ENCODE measurements at regions not wholly inside any gene's neighbourhood (a gene's known extent, or its start where the extent isn't known, plus 50 kb on each side); places are given as distances from the start of the nearest gene placed in this dataset.

DNA sequence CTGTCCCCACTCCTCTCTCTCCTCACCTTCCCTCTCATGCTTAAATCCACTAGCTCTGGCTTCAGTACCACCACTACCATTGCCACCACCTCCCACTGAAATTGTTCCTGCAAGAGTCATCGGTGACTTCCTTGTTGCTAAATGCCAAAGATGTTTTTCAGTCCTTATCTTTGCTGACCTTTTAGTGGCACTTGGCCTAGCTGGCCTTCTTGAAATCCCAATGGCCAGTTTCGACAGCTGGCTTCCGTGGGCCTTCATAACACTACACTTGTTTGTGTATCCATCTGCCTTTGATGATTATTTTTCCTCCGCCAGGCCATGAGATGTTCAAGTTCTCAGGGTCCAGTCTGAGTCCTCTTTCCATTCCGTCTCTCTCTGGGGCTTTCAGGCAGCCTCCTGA is 118.2 kb upstream of the NANOS1 start:
- TF ChIP-seq, protein P1, sequence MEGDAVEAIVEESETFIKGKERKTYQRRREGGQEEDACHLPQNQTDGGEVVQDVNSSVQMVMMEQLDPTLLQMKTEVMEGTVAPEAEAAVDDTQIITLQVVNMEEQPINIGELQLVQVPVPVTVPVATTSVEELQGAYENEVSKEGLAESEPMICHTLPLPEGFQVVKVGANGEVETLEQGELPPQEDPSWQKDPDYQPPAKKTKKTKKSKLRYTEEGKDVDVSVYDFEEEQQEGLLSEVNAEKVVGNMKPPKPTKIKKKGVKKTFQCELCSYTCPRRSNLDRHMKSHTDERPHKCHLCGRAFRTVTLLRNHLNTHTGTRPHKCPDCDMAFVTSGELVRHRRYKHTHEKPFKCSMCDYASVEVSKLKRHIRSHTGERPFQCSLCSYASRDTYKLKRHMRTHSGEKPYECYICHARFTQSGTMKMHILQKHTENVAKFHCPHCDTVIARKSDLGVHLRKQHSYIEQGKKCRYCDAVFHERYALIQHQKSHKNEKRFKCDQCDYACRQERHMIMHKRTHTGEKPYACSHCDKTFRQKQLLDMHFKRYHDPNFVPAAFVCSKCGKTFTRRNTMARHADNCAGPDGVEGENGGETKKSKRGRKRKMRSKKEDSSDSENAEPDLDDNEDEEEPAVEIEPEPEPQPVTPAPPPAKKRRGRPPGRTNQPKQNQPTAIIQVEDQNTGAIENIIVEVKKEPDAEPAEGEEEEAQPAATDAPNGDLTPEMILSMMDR (IDR thresholded peaks at IDR 0.05; ENCODE audit: control extremely low read depth, extremely low read depth, low read depth, missing control alignments), result no peak
- no peak for DNase-seq (ENCODE audit: extremely low spot score)
- ChIA-PET POLR2A (no interaction called here), CTCF (no interaction called here)

GRCh38 chr10:118912961-118913600 is 116.4 kb upstream of the NANOS1 start:
- TF ChIP-seq, protein P1 (IDR thresholded peaks at IDR 0.05; ENCODE audit: control extremely low read depth, extremely low read depth, low read depth, missing control alignments), result no peak
- ChIA-PET POLR2A (no interaction called here), CTCF (no interaction called here)
- DNase-seq (ENCODE audit: extremely low spot score), result no peak

DNA sequence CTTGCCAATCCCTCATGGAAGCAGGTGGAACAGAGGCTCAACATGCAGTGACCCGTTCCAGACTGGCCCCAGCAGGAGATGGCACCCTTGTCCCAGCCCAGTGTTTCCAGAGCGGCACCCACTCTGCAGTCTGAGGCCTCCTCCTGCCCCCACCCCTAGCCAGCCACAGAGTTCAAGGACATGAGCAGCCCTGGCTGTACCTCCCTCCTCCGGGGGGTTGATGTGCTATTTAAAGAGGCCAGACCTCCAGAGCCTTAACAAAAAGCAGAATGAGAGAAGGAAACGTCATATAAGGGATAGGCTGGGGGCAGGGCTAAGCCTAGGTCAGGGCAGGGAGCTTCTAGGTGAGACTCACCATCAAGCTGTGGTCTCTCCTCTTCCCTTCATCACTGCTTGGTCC is 115.7 kb upstream of the NANOS1 start:
- DNase-seq (ENCODE audit: extremely low spot score), result no peak
- ChIA-PET POLR2A (no interaction called here), CTCF (no interaction called here)
- TF ChIP-seq, protein P1 (IDR thresholded peaks at IDR 0.05; ENCODE audit: control extremely low read depth, extremely low read depth, low read depth, missing control alignments), result no peak

DNA sequence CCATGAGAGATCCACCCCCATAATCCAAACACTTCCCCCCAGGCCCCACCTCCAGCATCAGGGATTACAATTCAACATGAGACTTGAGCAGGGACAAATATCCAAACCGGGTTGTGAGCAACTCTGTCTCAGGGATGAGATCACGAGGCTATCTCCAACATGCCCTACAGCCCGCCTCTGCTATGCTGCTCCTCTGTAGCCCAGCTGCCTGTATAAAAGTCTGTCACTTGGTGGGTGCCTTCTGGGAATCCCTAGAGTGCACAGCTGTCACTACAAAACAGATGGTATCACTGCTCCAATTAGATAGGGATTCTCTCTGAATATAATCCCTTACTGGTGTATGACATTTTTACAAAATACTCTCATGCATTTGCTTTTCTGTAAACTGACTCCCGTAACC is 114.9 kb upstream of the NANOS1 start:
- POLR2A ChIA-PET, result no interaction called here
- DNase-seq (ENCODE audit: extremely low spot score), result no peak
- TF ChIP-seq, protein P1 (IDR thresholded peaks at IDR 0.05; ENCODE audit: control extremely low read depth, extremely low read depth, low read depth, missing control alignments), result no peak
- CTCF ChIA-PET, result no interaction called here

DNA sequence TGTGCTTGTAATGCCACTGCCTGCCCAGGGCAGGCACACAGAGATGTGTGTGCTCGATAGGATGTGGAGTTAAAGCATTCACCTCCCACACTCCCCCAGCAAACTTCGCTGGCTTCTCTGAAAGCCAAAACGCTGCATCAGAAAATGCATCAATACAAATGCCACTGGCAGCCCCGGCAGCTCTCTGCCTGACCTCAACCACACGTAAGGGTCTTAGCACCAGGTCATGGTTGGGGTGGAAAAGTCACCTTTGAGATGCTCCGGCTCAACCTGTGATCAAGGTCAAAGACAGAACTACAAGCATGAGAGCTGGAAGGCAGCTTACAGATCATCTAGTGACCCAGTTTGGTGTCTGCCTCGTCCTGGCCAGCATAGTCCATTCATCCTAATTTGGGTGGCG is 114.4 kb upstream of the NANOS1 start:
- ChIA-PET POLR2A (no interaction called here), CTCF (no interaction called here)
- DNase-seq (ENCODE audit: extremely low spot score), result no peak
- TF ChIP-seq, protein P1 (IDR thresholded peaks at IDR 0.05; ENCODE audit: control extremely low read depth, extremely low read depth, low read depth, missing control alignments), result no peak

- POLR2A ChIA-PET, result no interaction called here
- TF ChIP-seq, protein P1 (IDR thresholded peaks at IDR 0.05; ENCODE audit: control extremely low read depth, extremely low read depth, low read depth, missing control alignments), result no peak
- CTCF ChIA-PET, result no interaction called here
- DNase-seq (ENCODE audit: extremely low spot score), result no peak
These were observed 112.7 kb upstream of the NANOS1 start for GRCh38 chr10:118916777-118917176.

DNA sequence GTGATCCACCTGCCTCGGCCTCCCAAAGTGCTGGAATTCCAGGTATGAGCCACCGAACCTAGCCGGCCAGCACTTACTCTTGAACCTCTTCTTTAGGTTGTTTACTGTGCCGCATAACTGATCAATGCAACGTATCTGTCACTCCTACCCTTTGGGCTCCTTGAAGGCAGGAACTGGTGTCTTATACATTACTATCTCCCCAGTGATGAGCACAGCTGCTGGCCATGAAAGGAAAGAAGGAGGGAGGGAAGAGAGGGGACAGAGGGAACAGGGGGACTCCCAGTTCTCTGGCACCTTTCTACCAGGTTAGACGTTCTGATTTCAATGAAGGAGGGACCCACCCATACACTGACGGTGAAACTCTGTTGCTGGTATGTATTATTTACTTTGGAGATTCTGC is 111.8 kb upstream of the NANOS1 start:
- ChIA-PET POLR2A (interaction anchor here (0.6 kb wide), 1 partner anchor 483 kb away, joined by 5 read pairs; no protein-coding TSS in a partner anchor), CTCF (no interaction called here)
- DNase-seq (ENCODE audit: extremely low spot score), result no peak
- TF ChIP-seq, protein P1 (IDR thresholded peaks at IDR 0.05; ENCODE audit: control extremely low read depth, extremely low read depth, low read depth, missing control alignments), result no peak

Data from GM10248 (cell line).